H1 (cell line): ENCODE measurements at regions not wholly inside any gene's neighbourhood (a gene's known extent, or its start where the extent isn't known, plus 50 kb on each side); places are given as distances from the start of the nearest gene placed in this dataset. TPM values are rescaled to one million over a fixed set of nuclear protein-coding genes. Genes with fewer than 3 reads are reported as not detected.

Source experiments
- small RNA-seq: library from polyadenylated mRNA; stranded (forward); fragments of <200 nt; extraction: miRNeasy Mini kit (QIAGEN cat#:217004); gene quantifications from one replicate; pipeline ENCODE3, GENCODE V24; 2013; ENCODE audit not compliant: insufficient read depth

Small RNA genes lying in the stretch of these regions (small RNA-seq; reads per million reads assigned to genes)
- gene RF00002 (1.4 reads per million), gene RF00026 (not detected)
